ENCODE measurements at regions not wholly inside any gene's neighbourhood (a gene's known extent, or its start where the extent isn't known, plus 50 kb on each side); places are given as distances from the start of the nearest gene placed in this dataset.

DNA sequence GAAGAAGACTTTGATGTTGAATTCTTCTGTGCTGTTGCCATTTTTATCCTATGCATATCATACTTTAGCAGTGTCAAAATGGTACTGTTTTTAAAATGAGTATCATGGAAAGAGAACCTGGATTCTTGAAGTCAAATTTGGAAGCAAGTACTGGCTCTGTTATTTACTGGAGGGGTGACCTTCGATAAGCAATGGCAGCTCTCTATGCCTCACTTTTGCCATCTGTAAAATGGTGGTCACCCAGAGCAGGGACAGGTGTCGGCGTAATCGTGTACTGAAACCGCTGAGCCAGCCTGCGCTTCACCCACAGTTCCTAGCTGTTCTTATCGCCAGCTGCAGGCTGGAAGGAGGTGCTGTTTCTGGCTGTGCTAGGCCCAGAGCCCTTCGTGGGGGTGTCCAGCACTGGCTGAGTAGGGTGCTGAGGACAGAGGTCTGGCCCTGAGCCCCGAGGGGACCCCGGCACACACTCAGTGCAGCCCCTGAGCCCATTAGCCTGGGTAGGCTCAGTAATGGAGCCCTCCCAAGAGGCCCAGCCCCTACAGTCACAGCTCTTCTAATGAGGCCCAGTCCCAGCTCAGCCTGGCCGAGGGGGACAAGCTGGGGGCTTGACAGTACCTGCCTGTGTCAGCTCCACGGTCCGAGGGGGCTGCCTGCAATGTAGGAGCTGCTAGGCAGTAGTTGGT, 183.5 kb downstream of the PHETA1 start:
- H3K4me3 ChIP-seq: no peak overlapping the region
- no peak for TF ChIP-seq POLR2A (IDR thresholded peaks at IDR 0.05)
- TF ChIP-seq, protein P1, sequence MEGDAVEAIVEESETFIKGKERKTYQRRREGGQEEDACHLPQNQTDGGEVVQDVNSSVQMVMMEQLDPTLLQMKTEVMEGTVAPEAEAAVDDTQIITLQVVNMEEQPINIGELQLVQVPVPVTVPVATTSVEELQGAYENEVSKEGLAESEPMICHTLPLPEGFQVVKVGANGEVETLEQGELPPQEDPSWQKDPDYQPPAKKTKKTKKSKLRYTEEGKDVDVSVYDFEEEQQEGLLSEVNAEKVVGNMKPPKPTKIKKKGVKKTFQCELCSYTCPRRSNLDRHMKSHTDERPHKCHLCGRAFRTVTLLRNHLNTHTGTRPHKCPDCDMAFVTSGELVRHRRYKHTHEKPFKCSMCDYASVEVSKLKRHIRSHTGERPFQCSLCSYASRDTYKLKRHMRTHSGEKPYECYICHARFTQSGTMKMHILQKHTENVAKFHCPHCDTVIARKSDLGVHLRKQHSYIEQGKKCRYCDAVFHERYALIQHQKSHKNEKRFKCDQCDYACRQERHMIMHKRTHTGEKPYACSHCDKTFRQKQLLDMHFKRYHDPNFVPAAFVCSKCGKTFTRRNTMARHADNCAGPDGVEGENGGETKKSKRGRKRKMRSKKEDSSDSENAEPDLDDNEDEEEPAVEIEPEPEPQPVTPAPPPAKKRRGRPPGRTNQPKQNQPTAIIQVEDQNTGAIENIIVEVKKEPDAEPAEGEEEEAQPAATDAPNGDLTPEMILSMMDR (IDR thresholded peaks at IDR 0.05): no peak

DNA sequence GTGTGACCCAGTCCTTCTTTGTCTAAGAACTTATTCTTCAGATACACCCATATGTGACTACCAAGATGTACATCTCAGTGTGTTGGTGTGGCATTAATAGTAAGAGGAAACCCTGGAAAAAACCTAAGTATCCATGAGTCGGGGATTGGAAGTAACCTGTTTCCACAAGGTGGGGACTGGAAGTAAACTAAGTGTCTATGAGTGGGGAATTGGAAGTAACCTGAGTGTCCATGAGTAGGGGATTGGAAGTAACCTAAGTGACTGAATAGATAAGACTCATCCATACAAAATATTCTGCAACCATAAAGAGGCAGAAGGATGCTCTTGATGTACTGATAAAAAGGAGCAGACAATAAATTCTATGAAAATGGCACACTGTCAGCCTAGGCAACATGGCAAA, 184.7 kb downstream of the PHETA1 start:
- TF ChIP-seq POLR2A (IDR thresholded peaks at IDR 0.05): no peak
- TF ChIP-seq, protein P1 (IDR thresholded peaks at IDR 0.05): no peak
- no peak overlapping the region for H3K27ac ChIP-seq
- intact Hi-C loops (cut with DNase I; ENCODE audit: low total_unique reads): no loop called here

More for the DNA sequence above, 183.5 kb downstream of the PHETA1 start:
- intact Hi-C loops (cut with DNase I; ENCODE audit: low total_unique reads): no loop called here
- DNase-seq: no peak
- H3K9me3 ChIP-seq: no peaks in the 10 kb centered on the region
- H3K27me3 ChIP-seq: no peaks in the 10 kb centered on the region
- H3K27ac ChIP-seq: no peak overlapping the region
- H3K36me3 ChIP-seq: no peaks in the 10 kb centered on the region
- peaks cover 0 to 9% of the 10 kb centered on the region in 2 donors for H3K4me1 ChIP-seq

DNA sequence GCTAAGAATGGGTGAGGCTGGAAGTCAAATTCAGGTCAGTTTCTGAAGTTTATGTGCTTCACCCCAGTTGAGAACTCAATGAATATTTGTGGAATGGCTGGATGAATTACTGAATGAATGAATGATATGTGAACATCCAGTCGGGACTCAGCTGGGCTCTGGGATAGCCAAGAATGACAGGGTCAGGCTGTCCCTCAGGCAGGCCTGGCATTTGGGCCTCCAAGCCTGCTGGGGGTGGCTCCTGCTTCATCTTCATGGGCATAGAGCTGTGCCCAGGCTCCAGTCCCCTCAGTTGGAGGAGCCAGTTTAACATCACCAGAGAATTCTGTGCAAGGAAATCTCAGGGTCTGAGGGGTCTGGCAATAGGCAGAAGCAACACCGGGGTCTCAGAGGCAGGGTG, 185.8 kb downstream of the PHETA1 start:
- no peak for DNase-seq
- Histone ChIP-seq H3K4me3 (no peak overlapping the region), H3K9me3 (no peaks in the 10 kb centered on the region), H3K27ac (no peak overlapping the region), H3K36me3 (no peaks in the 10 kb centered on the region), H3K27me3 (no peaks in the 10 kb centered on the region), H3K4me1 (peaks cover 0 to 18% of the 10 kb centered on the region in 2 donors)
- intact Hi-C loops (cut with DNase I; ENCODE audit: low total_unique reads): no loop called here
- TF ChIP-seq, protein P1 (IDR thresholded peaks at IDR 0.05): no peak
- no peak for TF ChIP-seq POLR2A (IDR thresholded peaks at IDR 0.05)

More for the DNA sequence above, 184.7 kb downstream of the PHETA1 start:
- no peak overlapping the region for H3K4me3 ChIP-seq
- no peak for DNase-seq
- no peaks in the 10 kb centered on the region for H3K36me3 ChIP-seq
- H3K27me3 ChIP-seq: no peaks in the 10 kb centered on the region
- peaks cover 0 to 12% of the 10 kb centered on the region in 2 donors for H3K4me1 ChIP-seq
- H3K9me3 ChIP-seq: no peaks in the 10 kb centered on the region

DNA sequence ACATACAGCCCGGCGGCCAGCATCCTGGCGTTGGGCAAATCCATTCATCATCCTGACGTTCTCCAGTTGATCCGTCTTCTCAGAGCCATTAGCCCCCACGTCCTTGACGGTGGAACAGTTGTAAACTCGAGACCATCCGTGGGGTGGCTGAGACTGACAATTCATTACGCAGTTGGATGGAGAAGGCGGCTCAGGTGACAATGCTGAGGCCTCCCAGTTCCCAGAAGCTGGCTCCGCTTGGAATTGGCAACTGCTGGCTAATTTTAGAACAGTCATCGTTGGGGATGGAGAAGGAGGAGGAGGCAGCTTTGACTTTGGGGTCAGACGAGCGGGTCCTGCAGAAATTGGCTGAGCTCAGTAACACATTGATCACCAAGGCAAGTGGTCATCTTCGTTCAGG, 186.5 kb downstream of the PHETA1 start:
- DNase-seq: no peak
- intact Hi-C loops (cut with DNase I; ENCODE audit: low total_unique reads): no loop called here
- H3K27me3 ChIP-seq: no peaks in the 10 kb centered on the region
- no peak overlapping the region for H3K27ac ChIP-seq
- peaks cover 0 to 18% of the 10 kb centered on the region in 2 donors for H3K4me1 ChIP-seq
- no peak overlapping the region for H3K4me3 ChIP-seq
- H3K9me3 ChIP-seq: no peaks in the 10 kb centered on the region
- H3K36me3 ChIP-seq: no peaks in the 10 kb centered on the region
- no peak for TF ChIP-seq POLR2A (IDR thresholded peaks at IDR 0.05)
- TF ChIP-seq, protein P1 (IDR thresholded peaks at IDR 0.05): no peak

DNA sequence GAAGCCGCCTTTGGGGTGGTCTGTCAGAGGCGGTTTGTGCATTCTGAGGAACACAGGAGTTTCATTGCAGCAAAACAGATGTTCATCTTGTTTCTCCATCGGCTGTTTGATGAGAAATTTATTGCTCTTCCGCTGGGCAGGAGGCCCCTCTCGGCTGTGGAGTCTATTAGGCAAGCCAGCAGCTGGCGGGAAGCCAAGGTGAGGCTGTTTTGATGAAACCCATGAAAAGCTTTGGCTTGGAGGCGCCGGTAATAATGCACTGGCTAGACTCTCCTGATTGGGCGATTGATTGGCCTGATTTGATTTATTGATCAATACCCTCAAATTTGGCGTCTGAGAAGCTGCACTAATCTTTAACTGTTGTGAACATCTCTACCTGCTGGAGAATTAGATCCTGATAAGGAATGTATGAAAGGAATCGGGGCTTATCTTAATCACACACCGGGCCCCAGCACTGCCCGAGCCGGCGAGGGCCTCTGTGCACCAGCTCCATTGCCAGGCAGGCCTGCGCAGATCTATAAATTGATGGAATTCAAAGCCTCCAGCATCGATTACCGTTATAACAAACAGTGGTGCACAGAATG, 187.7 kb downstream of the PHETA1 start:
- H3K36me3 ChIP-seq: no peaks in the 10 kb centered on the region
- TF ChIP-seq, protein P1 (IDR thresholded peaks at IDR 0.05): no peak
- TF ChIP-seq POLR2A (IDR thresholded peaks at IDR 0.05): no peak
- no peak overlapping the region for H3K4me3 ChIP-seq
- H3K9me3 ChIP-seq: no peaks in the 10 kb centered on the region
- peaks cover 0 to 18% of the 10 kb centered on the region in 2 donors for H3K4me1 ChIP-seq
- no peak overlapping the region for H3K27ac ChIP-seq
- intact Hi-C loops (cut with DNase I; ENCODE audit: low total_unique reads): no loop called here
- no peaks in the 10 kb centered on the region for H3K27me3 ChIP-seq
- DNase-seq: peak; percentile 57 to 64

All from uterus (tissue), 3 donors.